AG08395 (cell line): ENCODE measurements at regions not wholly inside any gene's neighbourhood (a gene's known extent, or its start where the extent isn't known, plus 50 kb on each side); places are given as distances from the start of the nearest gene placed in this dataset.
A peak's percentile ranks its signal among the peaks of the same experiment; 100 is the strongest.
"Not testable (repeated sequence)": the region's sequence is repeated elsewhere in the genome, so short reads cannot be mapped to it uniquely, and the experiment has no call there.

Experiments
- DNase-seq: peaks from one replicate; pipeline ENCODE4 v3.0.0; 2012; ENCODE audit warnings: mixed read lengths, low spot score

DNA sequence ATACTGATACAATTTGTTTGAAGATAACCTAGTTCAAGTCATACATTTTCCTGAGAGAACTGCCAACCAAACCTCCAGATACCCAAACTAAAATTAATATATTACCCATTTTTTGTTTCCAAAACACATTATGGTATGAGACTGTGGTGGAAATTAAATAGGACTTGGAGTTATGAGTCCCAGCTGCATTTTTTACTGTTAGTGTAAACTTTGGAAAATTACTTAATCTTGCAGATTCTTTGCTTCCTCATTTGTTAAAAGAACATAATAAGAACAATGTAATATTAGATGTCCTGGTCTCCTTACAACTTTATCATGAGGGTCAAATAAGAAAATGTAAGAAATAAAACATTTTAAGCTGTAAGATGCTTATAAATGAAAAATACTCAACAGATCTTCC, 98.2 kb upstream of the TRIB2 start:
- DNase-seq: no peak

DNA sequence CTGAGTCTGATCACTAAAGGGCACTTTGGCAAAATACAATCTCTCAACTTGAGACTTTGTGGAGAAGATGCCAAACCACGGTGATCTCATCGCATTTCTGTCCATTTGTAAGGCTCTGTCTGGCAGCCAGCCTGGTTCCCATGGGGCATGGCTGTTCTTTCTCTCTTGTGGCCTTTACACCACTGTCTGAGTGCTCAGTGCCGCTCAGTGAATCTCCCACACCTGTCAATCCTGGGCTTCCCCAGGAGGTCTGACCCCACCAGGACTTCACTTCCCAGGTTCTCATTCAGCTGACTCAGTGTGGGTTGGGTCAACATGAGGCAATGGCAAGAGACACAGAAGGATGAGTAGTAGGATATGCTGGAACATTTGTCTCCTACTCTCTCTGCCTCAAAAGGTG, 96.8 kb upstream of the TRIB2 start:
- peak; percentile 88 for DNase-seq

DNA sequence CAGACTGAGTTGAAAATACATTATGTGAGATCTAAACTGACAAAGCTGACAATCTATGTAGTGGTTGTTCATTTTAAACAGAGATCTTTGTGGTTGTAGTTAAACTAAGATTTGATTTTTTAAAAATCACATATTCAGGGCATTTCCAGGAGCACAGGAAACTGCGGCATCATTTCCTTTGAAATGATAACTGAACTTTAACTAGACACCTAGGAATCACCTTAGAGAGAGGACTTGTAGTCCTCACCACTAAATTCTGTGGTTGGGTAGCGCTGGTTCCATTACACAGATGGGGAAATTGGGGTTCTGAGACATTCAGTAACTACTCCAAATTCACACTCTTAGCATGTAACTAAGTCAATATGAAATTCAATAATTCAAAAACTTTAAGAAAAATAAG, 96.0 kb upstream of the TRIB2 start:
- no peak for DNase-seq

GRCh38 chr2:12623051-12623450, 93.7 kb upstream of the TRIB2 start:
- no peak for DNase-seq

- no peak for DNase-seq
Observed at GRCh38 chr2:12624384-12624783, 92.4 kb upstream of the TRIB2 start.

DNA sequence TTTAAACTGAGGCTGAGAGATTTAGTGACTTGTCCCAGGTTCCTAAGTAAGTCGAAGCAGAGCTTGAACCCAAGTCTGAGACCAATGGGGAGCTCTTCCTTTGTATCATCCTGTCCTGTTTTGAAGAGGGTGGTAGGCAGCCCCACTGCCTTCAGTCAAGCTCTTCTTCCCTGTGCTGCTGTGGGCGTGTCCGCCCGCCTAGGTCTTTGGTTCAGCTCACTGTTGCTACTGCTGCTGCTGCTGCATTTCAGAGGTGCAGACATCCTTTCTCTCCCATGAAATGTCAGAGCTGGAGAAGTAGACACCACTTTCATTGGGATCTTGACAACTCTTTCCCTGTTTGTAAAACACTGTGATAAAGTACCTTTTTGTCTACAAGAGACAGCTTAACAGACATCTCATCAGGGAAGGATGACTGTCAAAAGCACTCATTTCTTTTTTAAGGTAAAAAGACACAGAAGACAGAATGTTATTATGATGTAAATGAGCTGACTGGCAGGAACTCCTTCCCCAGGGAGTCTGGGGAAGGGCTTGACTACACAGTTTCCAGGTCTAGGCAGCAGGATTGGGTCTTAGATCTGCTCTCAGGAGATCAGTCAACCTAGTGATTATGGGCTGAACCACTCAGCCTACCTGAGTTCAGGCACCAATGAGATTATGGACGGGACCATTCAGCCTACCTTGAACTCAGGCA, 91.7 kb upstream of the TRIB2 start:
- no peak for DNase-seq

DNA sequence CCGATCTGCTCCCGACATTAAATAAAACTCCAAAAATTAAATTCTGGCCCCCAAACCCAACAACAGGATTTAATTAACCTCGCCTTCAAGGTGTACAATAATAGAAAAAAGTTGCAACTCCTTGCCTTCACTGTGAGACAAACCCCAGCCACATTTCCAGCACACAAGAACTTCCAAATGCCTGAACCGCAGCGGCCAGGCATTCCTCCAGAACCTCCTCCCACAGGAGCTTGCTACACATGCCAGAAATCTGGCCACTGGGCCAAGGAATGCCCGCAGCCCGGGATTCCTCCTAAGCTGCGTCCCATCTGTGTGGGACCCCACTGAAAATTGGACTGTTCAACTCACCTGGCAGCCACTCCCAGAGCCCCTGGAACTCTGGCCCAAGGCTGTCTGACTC, 88.2 kb upstream of the TRIB2 start:
- DNase-seq: not testable (repeated sequence)

GRCh38 chr2:12636837-12637581, 79.7 kb upstream of the TRIB2 start:
- no peak for DNase-seq

DNA sequence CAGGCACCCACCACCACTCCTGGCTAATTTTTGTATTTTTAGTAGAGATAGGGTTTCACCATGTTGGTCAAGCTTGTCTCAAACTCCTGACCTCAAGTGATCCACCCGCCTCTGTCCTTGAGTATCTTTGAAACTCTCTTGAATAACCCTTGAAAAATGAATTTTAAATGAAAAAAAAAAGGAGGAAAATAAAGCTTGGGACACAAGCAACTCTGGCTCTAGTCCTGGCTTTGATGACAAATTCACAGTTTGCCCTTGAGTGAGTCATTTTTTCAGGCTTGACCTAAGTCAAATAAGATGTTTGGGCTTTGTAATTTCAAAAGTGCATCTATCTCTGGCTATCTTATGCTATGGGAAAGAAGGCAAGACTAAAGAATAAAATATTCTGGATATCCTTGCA, 79.0 kb upstream of the TRIB2 start:
- peak; percentile 58 for DNase-seq

DNA sequence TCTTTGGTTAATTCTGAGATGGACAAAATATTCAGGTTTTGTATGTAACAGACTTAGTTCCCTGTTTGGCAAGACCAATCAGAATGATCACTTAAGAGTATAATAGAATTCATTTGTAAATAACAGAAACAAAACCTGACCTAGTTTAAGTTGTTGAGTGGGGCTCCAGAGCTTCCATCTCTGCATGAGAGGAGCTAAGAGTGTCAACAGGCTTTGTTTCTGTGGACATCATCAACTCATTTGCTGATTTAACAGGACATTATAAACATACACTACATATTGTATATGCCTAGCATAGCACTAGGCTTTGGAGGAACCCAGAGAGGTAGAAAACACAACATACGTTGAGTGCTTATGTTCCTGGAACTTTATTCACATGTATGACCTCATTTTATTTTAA, 75.3 kb upstream of the TRIB2 start:
- no peak for DNase-seq

DNA sequence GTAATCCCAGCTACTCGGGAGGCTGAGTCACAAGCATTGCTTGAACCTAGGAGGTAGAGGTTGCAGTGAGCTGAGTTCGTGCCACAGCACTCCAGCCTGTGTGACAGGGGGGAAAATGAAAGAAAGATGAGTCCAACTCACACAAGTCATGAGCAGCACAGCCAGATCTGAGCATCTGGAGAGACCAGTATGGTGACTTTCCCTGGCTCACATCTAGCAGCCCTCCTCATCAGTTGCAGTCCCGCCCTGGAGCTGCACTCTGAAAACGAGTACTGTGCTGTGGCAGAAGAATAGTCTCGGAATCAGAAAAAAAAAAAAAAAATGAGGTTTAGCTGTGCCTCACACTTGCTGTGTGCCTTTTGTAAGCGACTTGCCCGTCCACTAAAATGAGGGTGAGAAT, 74.4 kb upstream of the TRIB2 start:
- DNase-seq: no peak

DNA sequence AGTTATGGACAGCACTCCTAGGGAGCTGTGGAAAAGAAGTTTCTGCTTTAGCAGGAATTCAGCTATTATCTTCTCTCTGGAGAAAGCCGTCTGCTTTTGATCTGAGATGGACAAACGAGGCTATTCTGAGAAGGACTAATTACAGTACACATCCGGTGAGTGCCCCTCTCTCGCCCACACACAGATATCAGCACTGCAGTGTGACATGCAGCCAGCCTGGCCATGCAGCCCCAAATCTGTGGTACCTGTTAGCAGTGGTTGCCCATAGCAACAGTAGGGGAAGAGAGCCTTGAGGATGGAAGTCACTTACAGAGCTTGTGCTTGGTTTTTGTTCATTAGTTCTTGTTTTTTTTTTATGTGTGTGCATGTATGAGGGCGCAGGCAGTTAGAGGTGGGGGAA, 73.9 kb upstream of the TRIB2 start:
- no peak for DNase-seq

DNA sequence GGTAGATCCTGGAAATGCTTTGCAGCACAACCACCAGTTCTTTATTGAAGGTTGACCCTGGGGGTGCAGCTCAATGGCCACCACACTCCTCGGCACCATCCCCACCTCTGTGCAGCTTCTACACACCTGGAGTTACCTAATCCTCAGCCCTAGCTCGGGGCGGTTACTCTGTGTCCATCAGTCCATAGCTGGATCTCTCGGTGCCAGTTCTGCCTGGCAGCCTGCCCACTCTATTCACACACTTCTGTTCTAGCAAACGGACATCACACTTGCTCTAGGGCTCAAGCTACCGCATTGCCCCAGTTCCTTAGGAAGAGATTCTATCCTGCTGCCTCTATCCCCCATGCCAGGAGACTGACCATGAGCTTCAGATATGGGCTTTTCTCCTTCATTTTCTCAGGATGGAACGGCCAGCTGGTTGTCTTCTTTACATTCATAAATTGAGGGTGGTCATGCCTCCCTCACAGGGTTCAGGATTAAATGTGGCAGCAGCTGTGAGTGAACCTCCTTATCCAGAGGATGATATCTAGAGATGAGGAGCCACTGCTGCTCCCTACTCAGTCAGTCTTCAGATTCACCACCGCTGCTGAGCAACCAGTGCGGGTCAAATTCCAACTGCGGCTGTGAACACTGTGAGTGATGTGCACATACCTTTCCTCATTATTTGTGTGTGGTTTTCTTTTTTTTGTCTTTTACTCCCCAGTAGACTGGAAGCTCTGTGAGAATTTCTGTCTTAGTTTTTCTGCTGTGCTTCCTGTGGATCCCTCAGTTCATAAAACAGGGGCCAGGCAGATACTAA, 66.9 kb upstream of the TRIB2 start:
- no peak for DNase-seq

DNA sequence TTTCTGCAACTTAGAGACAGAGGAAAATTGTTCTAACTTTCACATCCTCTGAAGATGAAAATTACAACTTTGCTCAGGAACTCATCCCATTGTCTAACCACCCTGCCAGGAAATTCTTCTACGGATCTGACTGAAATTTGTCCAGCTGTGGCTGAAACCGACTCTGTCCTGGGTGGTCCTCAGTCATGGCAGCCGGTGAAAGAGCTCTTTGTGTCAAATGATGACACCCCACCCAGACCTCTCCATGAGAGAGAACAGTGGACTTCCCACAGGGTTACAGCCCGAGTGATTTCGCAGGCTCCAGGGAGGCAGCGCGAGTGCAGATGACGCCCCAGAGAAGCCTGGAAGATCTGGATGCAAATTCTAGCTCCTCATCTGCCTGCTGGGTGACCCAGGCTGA, 65.1 kb upstream of the TRIB2 start:
- DNase-seq: no peak

GRCh38 chr2:12652723-12653122, 64.0 kb upstream of the TRIB2 start:
- no peak for DNase-seq

DNA sequence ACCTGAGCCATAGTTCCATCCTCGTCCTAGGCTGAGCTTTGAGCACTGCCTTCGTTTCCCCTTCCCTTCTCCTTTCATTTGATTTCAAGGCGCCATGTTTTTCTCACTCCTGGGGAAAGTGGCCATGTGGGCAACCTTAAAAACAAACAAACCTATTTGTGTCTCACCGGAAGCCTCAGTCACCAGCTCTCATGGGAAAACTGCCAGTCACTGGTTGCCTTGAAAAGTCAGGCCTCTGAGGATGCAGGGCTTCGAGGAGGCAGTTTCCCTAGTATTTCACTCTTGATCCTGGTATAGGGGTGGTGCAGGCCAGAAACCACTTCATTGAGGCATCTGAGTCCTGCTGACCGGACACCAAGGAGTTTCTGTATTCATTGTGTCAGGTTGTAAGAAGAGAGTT, 59.2 kb upstream of the TRIB2 start:
- no peak for DNase-seq

- DNase-seq: no peak
Observed at GRCh38 chr2:12658310-12658945, 58.3 kb upstream of the TRIB2 start.

- DNase-seq: no peak
Observed at GRCh38 chr2:12661489-12661888, 55.2 kb upstream of the TRIB2 start.

- no peak for DNase-seq
Observed at GRCh38 chr2:12663306-12664037, 53.3 kb upstream of the TRIB2 start.

DNA sequence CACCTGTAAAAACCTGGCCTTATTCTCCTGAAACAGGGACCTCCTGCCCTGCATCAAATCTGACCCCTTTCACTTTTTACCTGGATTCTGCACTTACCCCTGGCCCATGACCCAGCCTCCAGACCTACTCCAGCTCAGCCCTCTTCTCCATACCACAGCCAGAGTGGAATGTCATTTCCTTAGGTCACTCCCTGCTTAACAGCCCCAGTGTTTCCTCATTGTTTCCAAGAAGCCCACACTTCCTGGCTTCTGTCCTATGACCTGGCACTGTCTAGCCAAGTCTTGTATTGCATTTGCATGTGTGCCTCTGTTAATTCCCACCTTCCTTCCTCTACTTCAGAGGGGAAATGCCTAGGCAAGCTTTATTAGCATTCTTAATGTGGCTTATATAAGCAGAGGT, 51.4 kb upstream of the TRIB2 start:
- DNase-seq: no peak

GRCh38 chr2:12666445-12666844, 50.3 kb upstream of the TRIB2 start:
- no peak for DNase-seq
